ENCODE measurements at regions not wholly inside any gene's neighbourhood (a gene's known extent, or its start where the extent isn't known, plus 50 kb on each side); places are given as distances from the start of the nearest gene placed in this dataset.

DNA sequence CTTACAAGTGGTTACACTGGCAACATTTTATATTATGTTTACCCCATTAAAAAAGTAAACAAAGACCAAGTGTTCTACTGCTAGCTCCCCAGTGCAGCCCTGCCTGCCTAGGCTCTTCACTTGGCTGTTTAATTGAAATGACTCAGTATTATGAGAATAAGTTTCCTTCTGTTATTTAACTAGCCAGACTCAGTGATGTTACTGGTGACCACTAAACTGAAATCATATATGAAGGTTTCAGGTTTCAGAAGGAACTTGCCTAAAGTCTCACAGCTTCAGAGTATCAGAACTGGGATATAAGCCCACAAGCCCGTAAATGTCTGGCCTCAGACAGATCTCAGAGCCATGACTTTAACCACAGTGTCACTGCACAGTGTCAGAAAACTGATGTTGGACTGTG lies 66.8 kb upstream of the EXOC4 start:
- TF ChIP-seq RAD21 (IDR thresholded peaks at IDR 0.05; ENCODE audit: low read depth): no peak
- TF ChIP-seq, protein P1, sequence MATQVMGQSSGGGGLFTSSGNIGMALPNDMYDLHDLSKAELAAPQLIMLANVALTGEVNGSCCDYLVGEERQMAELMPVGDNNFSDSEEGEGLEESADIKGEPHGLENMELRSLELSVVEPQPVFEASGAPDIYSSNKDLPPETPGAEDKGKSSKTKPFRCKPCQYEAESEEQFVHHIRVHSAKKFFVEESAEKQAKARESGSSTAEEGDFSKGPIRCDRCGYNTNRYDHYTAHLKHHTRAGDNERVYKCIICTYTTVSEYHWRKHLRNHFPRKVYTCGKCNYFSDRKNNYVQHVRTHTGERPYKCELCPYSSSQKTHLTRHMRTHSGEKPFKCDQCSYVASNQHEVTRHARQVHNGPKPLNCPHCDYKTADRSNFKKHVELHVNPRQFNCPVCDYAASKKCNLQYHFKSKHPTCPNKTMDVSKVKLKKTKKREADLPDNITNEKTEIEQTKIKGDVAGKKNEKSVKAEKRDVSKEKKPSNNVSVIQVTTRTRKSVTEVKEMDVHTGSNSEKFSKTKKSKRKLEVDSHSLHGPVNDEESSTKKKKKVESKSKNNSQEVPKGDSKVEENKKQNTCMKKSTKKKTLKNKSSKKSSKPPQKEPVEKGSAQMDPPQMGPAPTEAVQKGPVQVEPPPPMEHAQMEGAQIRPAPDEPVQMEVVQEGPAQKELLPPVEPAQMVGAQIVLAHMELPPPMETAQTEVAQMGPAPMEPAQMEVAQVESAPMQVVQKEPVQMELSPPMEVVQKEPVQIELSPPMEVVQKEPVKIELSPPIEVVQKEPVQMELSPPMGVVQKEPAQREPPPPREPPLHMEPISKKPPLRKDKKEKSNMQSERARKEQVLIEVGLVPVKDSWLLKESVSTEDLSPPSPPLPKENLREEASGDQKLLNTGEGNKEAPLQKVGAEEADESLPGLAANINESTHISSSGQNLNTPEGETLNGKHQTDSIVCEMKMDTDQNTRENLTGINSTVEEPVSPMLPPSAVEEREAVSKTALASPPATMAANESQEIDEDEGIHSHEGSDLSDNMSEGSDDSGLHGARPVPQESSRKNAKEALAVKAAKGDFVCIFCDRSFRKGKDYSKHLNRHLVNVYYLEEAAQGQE (IDR thresholded peaks at IDR 0.05; ENCODE audit: low read depth): no peak
- no peak for TF ChIP-seq EP300 (IDR thresholded peaks at IDR 0.05; ENCODE audit: borderline replicate concordance)
- TF ChIP-seq, protein P2, sequence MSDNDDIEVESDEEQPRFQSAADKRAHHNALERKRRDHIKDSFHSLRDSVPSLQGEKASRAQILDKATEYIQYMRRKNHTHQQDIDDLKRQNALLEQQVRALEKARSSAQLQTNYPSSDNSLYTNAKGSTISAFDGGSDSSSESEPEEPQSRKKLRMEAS (IDR thresholded peaks at IDR 0.05): no peak
- TF ChIP-seq, protein P3, sequence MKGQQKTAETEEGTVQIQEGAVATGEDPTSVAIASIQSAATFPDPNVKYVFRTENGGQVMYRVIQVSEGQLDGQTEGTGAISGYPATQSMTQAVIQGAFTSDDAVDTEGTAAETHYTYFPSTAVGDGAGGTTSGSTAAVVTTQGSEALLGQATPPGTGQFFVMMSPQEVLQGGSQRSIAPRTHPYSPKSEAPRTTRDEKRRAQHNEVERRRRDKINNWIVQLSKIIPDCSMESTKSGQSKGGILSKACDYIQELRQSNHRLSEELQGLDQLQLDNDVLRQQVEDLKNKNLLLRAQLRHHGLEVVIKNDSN (IDR thresholded peaks at IDR 0.05): no peak
- no peak for TF ChIP-seq FOXM1 (IDR thresholded peaks at IDR 0.05; ENCODE audit: borderline replicate concordance, low read depth)
- TF ChIP-seq CEBPB (IDR thresholded peaks at IDR 0.05): no peak
- no peak for TF ChIP-seq TAF1 (IDR thresholded peaks at IDR 0.05; ENCODE audit: low read depth)
- no peak for TF ChIP-seq CREB1 (IDR thresholded peaks at IDR 0.05; ENCODE audit: low read depth)
- no peak for TF ChIP-seq YY1 (IDR thresholded peaks at IDR 0.05; ENCODE audit: low read depth)
- no peak for TF ChIP-seq EGR1 (IDR thresholded peaks at IDR 0.05)

Data from Ishikawa (cell line).